GM12878 (cell line): ENCODE measurements at regions not wholly inside any gene's neighbourhood (a gene's known extent, or its start where the extent isn't known, plus 50 kb on each side); places are given as distances from the start of the nearest gene placed in this dataset.

Experiments used
- BHLHE40 ChIP-seq, 2 experiments: fragments of 450-650 bp in 1 of 2; IDR thresholded peaks; 2 replicates each; pipeline ENCODE4 v1.6.1; 2011 to 2017; ENCODE audit warnings: low read depth in 2 of 2, borderline replicate concordance in 1 of 2, improper control_type of control experiment in 1 of 2, low read length in 1 of 2, mild to moderate bottlenecking in 1 of 2
- CTCF ChIP-seq, 3 experiments: IDR thresholded peaks in 2 of 3; conservative IDR thresholded peaks in 1 of 3; 2 replicates each; pipeline ENCODE4 v1.5.1; 2011; ENCODE audit warnings: low read depth in 3 of 3, low read length in 3 of 3, mild to moderate bottlenecking in 3 of 3, control low read depth in 2 of 3, moderate library complexity in 2 of 3, inconsistent platforms in 1 of 3, mixed read lengths in 1 of 3; ENCODE audit not compliant: control insufficient read depth in 2 of 3, insufficient read depth in 1 of 3; ENCODE audit errors: extremely low read depth in 1 of 3
- EP300 ChIP-seq, 2 experiments: fragments of 150-350 bp in 1 of 2; IDR thresholded peaks; 2 replicates each; pipeline ENCODE4 v1.6.1; 2011 to 2012; ENCODE audit warnings: low read depth in 2 of 2, low read length in 2 of 2, borderline replicate concordance in 1 of 2, improper control_type of control experiment in 1 of 2, inconsistent platforms in 1 of 2; ENCODE audit not compliant: control insufficient read depth in 1 of 2
- MXI1 ChIP-seq: fragments of 150-350 bp; IDR thresholded peaks from 2 replicates; pipeline ENCODE4 v1.6.1; 2011; ENCODE audit warnings: low read depth, mild to moderate bottlenecking, inconsistent platforms, low read length, improper control_type of control experiment
- NBN ChIP-seq: fragments of 450-650 bp; IDR thresholded peaks from 2 replicates; pipeline ENCODE4 v1.6.1; 2016
- RB1 ChIP-seq: fragments of 450-650 bp; formaldehyde crosslinking; IDR thresholded peaks from 2 replicates; pipeline ENCODE4 v1.6.1; 2017; ENCODE audit warnings: mild to moderate bottlenecking, borderline replicate concordance
- REST ChIP-seq: IDR thresholded peaks from 2 replicates; pipeline ENCODE4 v1.6.1; 2012; ENCODE audit warnings: mild to moderate bottlenecking, low read depth, low read length
- RFX5 ChIP-seq: IDR thresholded peaks from 2 replicates; pipeline ENCODE4 v1.6.1; 2011; ENCODE audit warnings: low read depth, low read length, improper control_type of control experiment
- SP1 ChIP-seq: IDR thresholded peaks from one replicate; pipeline ENCODE4 v1.6.1; 2011; ENCODE audit warnings: low read depth, low read length
- SUPT20H ChIP-seq: IDR thresholded peaks from 2 replicates; pipeline ENCODE4 v1.6.1; 2011; ENCODE audit warnings: low read depth, mild to moderate bottlenecking, low read length, moderate library complexity, borderline replicate concordance; ENCODE audit not compliant: control insufficient read depth
- TAF1 ChIP-seq: IDR thresholded peaks from 2 replicates; pipeline ENCODE4 v1.6.1; 2011; ENCODE audit warnings: mild to moderate bottlenecking, low read depth, low read length, borderline replicate concordance

GRCh38 chr2:236951830-236952475 is 133.7 kb upstream of the COPS8 start:
- no peak for TF ChIP-seq CTCF (IDR thresholded peaks at IDR 0.05 in 2 of 3, conservative IDR thresholded peaks at IDR 0.05 in 1 of 3; ENCODE audit: control insufficient read depth in 2 of 3, extremely low read depth in 1 of 3, insufficient read depth in 1 of 3, low read depth in 3 of 3, low read length in 3 of 3)
- TF ChIP-seq MXI1 = no peak
- no peak for TF ChIP-seq REST
- no peak for TF ChIP-seq NBN
- no peak for TF ChIP-seq SP1
- no peak for TF ChIP-seq BHLHE40 (IDR thresholded peaks at IDR 0.05; ENCODE audit: borderline replicate concordance in 1 of 2, low read depth in 2 of 2, low read length in 1 of 2)
- no peak for TF ChIP-seq RB1
- TF ChIP-seq TAF1 = no peak
- no peak for TF ChIP-seq SUPT20H
- no peak for TF ChIP-seq RFX5
- TF ChIP-seq EP300 (IDR thresholded peaks at IDR 0.05; ENCODE audit: borderline replicate concordance in 1 of 2, control insufficient read depth in 1 of 2, low read depth in 2 of 2, low read length in 2 of 2) = no peak
